ENCODE measurements at regions not wholly inside any gene's neighbourhood (a gene's known extent, or its start where the extent isn't known, plus 50 kb on each side); places are given as distances from the start of the nearest gene placed in this dataset.

GRCh38 chr12:91347481-91348214 is 165.0 kb upstream of the DCN start:
- H3K27me3 ChIP-seq (ENCODE audit: control insufficient read depth, insufficient read depth, low read length) = no peaks in the 10 kb centered on the region
- no peak for TF ChIP-seq CTCF (IDR thresholded peaks at IDR 0.05; ENCODE audit: insufficient read depth, low read length, severe bottlenecking)
- no peak for FAIRE-seq
- no peak for DNase-seq (ENCODE audit: low read depth)
- H3K4me3 ChIP-seq (ENCODE audit: low read depth, low read length) = no peak overlapping the region
- H3K36me3 ChIP-seq (ENCODE audit: control insufficient read depth, insufficient read depth, low read length) = no peaks in the 10 kb centered on the region

- no peaks in the 10 kb centered on the region for H3K27me3 ChIP-seq (ENCODE audit: control insufficient read depth, insufficient read depth, low read length)
- DNase-seq (ENCODE audit: low read depth) = no peak
- no peak overlapping the region for H3K4me3 ChIP-seq (ENCODE audit: low read depth, low read length)
- FAIRE-seq = no peak
- TF ChIP-seq CTCF (IDR thresholded peaks at IDR 0.05; ENCODE audit: insufficient read depth, low read length, severe bottlenecking) = no peak
- no peaks in the 10 kb centered on the region for H3K36me3 ChIP-seq (ENCODE audit: control insufficient read depth, insufficient read depth, low read length)
These were observed 164.2 kb upstream of the DCN start for GRCh38 chr12:91346827-91347226.

GRCh38 chr12:91344408-91344807 is 161.8 kb upstream of the DCN start:
- DNase-seq (ENCODE audit: low read depth) (no peak), FAIRE-seq (no peak)
- H3K27me3 ChIP-seq (ENCODE audit: control insufficient read depth, insufficient read depth, low read length) = no peaks in the 10 kb centered on the region
- H3K4me3 ChIP-seq (ENCODE audit: low read depth, low read length) = no peak overlapping the region
- no peaks in the 10 kb centered on the region for H3K36me3 ChIP-seq (ENCODE audit: control insufficient read depth, insufficient read depth, low read length)
- no peak for TF ChIP-seq CTCF (IDR thresholded peaks at IDR 0.05; ENCODE audit: insufficient read depth, low read length, severe bottlenecking)

- H3K4me3 ChIP-seq (ENCODE audit: low read depth, low read length) = no peak overlapping the region
- no peak for TF ChIP-seq CTCF (IDR thresholded peaks at IDR 0.05; ENCODE audit: insufficient read depth, low read length, severe bottlenecking)
- no peaks in the 10 kb centered on the region for H3K27me3 ChIP-seq (ENCODE audit: control insufficient read depth, insufficient read depth, low read length)
- DNase-seq (ENCODE audit: low read depth) = no peak
- no peaks in the 10 kb centered on the region for H3K36me3 ChIP-seq (ENCODE audit: control insufficient read depth, insufficient read depth, low read length)
- no peak for FAIRE-seq
These were observed 160.4 kb upstream of the DCN start for GRCh38 chr12:91343010-91343409.

GRCh38 chr12:91339106-91339505 is 156.5 kb upstream of the DCN start:
- no peaks in the 10 kb centered on the region for H3K36me3 ChIP-seq (ENCODE audit: control insufficient read depth, insufficient read depth, low read length)
- no peaks in the 10 kb centered on the region for H3K27me3 ChIP-seq (ENCODE audit: control insufficient read depth, insufficient read depth, low read length)
- TF ChIP-seq CTCF (IDR thresholded peaks at IDR 0.05; ENCODE audit: insufficient read depth, low read length, severe bottlenecking) = no peak
- FAIRE-seq (no peak), DNase-seq (ENCODE audit: low read depth) (no peak)
- no peak overlapping the region for H3K4me3 ChIP-seq (ENCODE audit: low read depth, low read length)

GRCh38 chr12:91335699-91336098 is 153.1 kb upstream of the DCN start:
- Histone ChIP-seq H3K4me3 (ENCODE audit: low read depth, low read length) (no peak overlapping the region), H3K36me3 (ENCODE audit: control insufficient read depth, insufficient read depth, low read length) (no peaks in the 10 kb centered on the region), H3K27me3 (ENCODE audit: control insufficient read depth, insufficient read depth, low read length) (no peaks in the 10 kb centered on the region)
- FAIRE-seq = no peak
- no peak for DNase-seq (ENCODE audit: low read depth)
- TF ChIP-seq CTCF (IDR thresholded peaks at IDR 0.05; ENCODE audit: insufficient read depth, low read length, severe bottlenecking) = no peak

Data from bronchial epithelial cell (primary cell).